ENCODE measurements at regions not wholly inside any gene's neighbourhood (a gene's known extent, or its start where the extent isn't known, plus 50 kb on each side); places are given as distances from the start of the nearest gene placed in this dataset.
"Not testable (repeated sequence)": the region's sequence is repeated elsewhere in the genome, so short reads cannot be mapped to it uniquely, and the experiment has no call there.

DNA sequence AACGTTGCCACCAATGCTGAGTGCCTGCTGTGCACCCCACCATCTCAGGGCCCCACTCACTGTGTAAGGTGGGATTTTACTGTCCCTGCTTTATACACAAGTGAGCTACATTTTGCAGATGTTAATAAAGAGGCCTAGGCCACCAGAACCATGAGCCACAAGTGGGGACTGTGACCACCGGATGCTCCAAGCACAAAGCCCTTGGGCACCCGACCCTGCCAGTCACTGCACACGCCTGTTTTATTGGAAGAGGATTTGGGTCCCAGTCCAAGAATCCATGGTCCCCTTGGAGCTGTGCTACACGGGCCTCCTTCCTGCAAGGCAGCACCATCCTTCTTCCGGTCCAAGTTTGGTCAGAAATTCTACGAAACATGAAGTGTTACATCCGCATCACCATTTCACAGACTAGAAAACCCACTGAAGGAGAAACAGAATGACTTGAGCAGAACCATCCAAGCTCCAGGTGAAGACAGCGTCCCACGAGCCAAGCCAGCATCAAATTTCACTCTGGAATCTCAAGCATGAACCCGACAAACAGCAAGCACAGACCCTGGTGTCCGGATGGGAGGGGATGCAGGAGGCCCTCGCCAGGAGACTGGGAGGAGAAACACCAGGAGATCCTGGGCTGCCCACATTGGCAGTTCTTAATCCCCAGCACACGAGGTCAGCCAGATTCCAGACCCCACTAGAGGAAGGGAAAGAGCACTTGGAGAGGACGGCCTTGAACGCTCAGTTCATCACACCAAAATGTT is 226.9 kb downstream of the DLL1 start:
- no peak for DNase-seq (ENCODE audit: low read depth)

DNA sequence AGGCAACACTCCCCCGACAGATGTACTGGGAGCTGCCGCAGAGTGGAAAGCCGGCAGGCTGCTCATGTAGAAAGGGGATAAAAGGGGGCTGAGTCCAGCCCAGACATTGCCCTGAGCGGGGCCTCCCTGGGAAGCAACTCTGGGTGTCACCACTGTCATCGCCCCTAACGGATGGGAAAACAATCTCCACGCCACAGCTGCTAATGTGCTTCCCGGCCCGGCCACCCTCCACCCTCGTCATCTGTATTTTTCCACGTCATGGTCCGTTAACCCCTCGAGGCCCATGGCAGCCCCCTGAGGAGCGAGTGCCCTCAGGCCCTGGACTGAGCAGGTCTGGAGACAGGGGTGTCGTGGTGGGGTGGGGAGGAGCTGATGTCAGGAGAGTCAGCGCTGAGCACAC is 227.4 kb downstream of the DLL1 start:
- DNase-seq (ENCODE audit: low read depth) = no peak

GRCh38 chr6:170062915-170063241 is 228.0 kb downstream of the DLL1 start:
- DNase-seq (ENCODE audit: low read depth) = no peak

GRCh38 chr6:170062209-170062914 is 228.5 kb downstream of the DLL1 start:
- DNase-seq (ENCODE audit: low read depth) = no peak

- DNase-seq (ENCODE audit: low read depth) = no peak
Observed at GRCh38 chr6:170058878-170059485, 231.9 kb downstream of the DLL1 start.

GRCh38 chr6:170057961-170058877 is 232.7 kb downstream of the DLL1 start:
- DNase-seq (ENCODE audit: low read depth) = no peak

DNA sequence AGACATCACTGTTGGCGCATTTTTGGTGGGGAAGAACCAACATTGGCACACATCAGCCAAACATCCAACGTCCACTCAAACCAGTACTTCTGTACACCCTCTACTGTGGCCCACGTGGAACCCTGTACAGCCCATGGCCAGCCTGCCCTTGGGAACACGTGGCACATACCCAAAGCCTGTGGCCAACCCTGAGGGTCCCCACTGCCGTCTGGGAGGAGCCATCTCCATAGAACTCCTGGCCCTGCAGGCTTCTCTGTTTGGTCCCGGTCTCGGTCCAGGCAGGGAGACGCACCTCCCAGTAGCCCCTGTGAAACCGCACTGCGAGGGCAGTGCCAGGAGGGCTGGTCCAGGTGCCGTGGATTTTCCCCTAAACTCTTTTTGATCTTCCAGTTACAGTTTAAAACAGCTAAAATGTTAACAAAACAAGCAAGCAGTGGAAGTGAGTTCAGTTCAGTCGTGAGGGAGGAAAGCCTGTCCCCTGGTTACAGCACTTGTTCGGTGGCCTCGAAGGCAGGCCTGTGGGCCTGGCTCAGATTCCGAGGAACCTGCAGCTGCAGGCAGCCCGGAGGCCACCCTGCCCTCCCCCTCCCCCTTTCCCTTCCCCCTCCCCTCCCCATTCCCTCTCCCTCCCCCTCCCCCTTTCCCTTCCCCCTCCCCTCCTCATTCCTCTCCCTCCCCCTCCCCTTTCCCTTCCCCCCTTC is 233.7 kb downstream of the DLL1 start:
- DNase-seq (ENCODE audit: low read depth) = no peak

- no peak for DNase-seq (ENCODE audit: low read depth)
Observed at GRCh38 chr6:170056278-170056711, 234.6 kb downstream of the DLL1 start.

DNA sequence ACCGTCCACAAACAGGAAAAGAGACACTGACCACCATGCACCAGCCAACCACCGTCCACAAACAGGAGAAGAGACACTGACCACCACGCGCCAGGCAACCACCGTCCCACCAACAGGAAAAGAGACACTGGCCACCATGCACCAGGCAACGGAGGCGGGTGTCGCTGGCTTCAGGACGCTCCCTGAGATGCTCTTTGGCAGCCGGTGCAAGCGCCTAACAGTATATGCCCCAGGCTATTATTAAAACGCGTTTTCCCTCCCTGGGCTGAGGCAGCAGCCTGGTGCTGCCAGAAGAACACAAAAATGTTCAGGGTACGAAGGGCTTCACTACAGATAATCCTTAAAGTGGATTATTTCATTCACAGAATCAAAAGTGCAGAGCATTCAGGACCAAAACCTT is 235.1 kb downstream of the DLL1 start:
- not testable (repeated sequence) for DNase-seq (ENCODE audit: low read depth)

DNA sequence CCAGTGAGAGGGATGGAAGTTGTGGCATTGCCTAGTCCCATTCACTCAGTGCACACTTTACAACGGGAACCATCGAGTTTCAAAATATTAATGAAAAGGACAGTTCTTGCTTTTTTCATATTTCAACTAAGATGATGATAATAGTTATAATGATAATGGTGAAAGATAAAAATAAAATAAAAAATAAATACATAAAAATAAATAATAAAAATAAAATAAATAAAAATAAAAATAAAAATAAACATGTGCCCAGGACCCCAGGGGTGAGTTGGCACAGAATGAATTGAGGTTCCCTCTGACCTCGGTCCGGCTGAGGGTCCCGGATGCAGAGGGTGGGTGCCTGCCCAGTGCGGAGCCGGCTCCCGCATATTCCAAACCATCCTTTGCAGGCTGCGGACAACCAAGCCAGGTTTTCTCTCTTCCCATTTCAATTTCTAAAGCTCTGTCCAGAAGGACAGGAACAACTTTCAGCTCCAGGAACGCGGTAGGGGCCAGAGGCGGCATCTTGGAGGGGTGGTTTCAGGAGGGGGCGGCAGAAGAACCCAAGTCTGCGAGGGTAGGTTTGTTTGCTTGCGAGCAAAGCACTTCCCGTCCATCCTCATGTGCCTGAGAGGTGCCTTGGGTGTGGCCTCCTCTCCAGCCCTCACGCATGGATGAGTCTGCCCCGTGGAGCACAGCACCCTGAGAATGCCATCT is 236.8 kb downstream of the DLL1 start:
- no peak for DNase-seq (ENCODE audit: low read depth)

DNA sequence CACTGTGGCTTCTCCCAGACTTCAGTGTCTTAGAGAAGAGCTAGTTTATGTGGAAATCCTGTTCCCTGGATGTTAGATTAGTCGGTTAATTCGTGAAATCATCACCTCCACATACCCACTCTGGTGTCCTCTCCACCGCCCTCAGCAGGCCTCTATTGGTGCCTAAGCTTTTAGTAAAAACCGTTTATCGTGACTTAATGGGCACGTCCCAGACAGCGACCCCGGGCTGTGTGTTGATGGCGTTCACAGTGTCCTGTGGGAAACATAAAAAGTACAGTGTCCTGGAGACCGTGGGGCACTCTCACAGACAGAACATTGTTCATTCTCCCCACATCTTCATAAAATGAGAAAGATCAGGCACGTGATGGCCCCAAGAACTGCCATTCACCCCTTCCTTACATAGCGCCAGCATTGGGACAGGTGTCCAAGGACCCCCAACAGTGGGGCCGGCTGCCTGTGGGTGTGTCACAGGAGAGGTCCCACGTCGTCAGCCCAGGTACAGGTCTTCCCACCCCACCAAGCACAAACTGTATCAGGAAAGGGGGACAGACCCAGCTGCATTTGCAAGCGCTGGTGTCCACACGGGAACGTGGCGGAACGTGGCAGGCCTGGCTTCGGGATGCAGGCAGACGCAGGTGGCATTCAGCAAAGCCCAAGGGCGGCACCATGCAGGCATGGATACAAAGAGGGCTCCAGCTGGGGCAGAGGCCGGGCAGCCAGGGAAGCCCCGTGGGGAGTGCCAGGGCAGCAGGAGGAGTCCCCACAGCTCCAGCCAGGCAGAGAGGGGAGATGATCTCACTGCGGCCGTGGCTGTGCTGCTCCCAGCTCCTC is 237.7 kb downstream of the DLL1 start:
- DNase-seq (ENCODE audit: low read depth) = no peak

DNA sequence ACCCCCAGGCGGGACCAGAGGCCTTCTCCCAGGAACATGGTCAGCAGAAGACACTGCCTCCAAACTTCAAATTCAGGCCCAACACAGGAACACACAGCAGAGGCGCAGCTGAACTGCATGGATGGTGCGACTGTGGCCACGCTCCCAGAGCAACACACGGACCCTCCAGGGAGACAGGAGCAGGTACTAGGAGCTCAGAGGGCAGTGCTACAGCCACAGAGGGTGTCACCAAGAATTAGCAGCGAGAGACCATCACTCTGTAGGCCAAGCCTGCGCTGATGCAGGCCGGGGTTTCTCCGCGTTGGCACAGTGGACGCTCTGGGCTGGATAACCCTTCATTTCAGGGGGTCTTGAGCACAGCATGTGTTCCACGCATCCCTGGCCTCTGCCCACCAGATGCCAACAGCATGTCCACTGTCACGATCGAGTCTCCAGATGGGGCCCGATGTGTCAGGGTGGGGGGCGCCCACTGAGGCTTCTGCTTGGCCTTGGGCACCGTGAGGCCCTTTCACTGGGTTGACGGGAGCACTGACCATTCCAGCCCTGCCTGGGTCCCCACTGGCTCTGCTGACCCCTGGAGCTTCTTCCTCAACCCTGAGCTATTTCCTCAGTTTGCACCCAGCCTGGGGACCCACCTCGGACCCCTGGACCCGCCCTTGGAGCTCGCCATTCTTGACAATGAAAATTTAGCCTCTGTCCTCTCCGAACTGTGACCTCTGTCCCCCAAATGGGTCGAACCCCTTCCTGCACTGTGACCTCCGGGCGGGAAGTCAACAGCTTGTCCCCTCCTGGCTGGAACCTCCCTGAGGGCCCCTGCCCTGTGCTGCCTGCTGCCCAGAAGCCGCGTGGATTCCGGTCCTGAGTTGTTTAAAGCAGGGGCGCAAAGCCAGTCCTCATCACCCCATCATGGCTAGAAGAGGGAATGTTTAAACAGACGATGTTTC is 239.4 kb downstream of the DLL1 start:
- no peak for DNase-seq (ENCODE audit: low read depth)

DNA sequence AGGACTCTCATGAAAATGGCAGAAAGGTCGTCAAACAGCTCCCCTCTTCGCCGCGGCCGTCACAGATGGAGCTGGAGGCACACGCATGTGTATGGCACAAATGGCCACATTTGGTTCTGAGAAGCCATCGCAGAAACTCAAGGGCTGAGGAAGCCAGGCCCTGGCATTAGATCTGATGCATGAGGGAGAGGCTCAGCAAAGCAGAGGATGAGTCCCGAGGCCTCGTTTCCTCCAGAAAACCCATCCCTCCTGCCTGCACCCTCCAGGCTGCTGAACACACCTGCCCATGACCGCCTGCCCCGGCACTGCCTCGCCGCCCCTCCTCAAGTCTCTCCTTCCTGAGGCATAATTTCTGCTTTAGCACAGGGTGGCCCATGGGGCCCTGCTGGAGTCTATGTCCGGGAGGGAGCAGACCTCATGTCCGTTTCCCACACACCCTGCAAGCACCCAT is 240.3 kb downstream of the DLL1 start:
- no peak for DNase-seq (ENCODE audit: low read depth)

DNA sequence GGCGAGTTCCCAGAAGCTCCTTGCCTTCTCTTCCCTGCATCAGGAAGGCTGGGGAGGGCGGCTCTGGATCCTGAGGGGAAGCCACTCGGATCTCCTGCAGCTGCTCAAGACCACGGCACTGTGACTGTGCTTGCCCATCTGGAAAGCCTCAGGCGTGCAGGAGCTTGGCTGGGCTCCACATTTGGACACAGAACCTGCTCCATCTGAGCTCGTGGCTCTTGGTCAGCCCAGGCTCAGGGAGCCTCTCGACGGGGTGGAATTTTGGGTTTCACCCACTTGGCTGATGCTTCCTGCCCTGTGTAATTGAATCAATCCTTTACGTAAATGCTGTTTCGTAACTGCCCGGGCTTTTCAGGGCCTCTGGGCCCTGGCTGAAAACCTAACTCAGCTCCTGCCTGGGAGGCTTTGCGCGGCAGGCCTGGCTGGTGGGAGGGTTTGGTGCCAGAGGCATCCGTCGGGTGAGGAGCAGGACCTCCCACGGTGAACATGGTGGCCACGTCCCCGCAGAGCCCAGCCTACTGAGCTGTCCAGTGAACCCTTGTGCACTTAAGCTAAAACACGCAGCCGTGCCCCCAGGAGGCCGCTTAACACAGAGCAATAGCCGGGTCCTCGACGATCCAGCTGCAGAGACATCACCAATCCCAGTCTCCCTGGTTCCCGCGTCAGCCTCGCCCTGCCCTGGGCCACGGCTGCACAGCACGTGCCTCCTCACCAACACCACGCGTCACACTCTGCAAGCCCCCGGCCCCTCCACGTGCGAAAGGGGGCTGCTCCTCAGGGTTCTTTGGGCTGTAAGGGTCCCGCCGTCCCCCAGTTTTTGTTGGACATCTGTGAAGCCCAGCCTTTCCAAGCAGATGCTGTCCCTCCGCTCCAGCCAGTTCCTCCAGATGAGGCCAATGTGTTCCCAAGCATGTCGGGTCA is 241.0 kb downstream of the DLL1 start:
- no peak for DNase-seq (ENCODE audit: low read depth)

DNA sequence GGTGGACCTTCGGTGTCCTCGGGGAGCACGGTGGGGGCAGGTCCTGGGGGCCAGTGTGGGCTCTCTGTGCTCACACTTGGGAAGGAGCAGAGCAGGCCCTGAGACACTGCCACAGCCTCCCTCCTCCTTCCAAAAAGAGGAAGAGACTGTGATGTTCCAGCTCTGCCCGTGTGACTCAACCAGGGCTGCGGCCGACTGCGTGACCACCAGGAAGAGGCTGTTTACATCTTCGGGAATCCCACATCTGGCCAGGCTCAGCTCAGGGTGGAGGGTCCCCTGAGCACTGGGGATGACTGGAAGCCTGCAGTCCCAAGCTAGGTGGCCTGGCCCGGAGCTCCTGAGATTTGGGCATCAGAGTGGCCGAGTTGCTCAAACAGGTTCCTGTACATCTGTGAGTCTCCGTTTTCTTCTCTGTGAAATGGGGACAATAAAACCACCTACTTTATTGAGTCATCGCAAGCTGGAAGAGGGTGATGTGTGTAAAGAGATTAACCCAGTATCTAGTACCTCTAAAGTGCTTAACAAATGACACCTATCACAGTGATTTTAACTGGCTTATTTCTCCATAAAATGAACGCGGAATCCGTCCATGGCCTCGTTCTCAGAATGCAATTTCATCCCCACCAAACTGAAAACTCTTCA is 242.1 kb downstream of the DLL1 start:
- no peak for DNase-seq (ENCODE audit: low read depth)

DNA sequence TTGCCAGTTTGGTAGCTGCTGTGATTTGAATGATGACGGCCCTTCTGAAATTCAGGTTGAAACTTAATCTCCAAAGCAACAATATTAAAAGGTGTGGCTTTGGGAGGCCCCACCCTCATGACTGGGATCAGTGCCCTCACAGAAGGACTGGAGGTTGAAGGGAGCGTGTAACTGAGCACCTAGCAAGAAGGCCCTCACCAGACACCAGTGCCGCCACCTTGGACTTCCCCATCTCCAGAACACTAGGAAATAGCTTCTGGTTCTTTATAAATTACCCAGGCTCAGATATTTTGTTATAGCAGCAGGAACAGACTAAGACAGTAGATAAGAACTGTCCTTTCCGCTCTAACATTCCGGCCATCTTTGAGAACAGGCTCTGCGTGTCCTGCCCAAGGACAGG is 243.1 kb downstream of the DLL1 start:
- no peak for DNase-seq (ENCODE audit: low read depth)

All from renal cortical epithelial cell (primary cell).